RWPE1 (cell line): ENCODE measurements at regions not wholly inside any gene's neighbourhood (a gene's known extent, or its start where the extent isn't known, plus 50 kb on each side); places are given as distances from the start of the nearest gene placed in this dataset.

Experiments used
- CTCF ChIA-PET: fragments of 350-600 bp; sonication (Branson Sonifier 250); formaldehyde crosslinking; extraction: SDS; loops from one replicate; lab custom pipeline; 2021; lab: Yijun Ruan, JAX
- POLR2A ChIA-PET: fragments of 400-600 bp; formaldehyde crosslinking; extraction: SDS; loops from one replicate; lab custom pipeline; 2020; ENCODE audit warnings: antibody characterized with exemption; ENCODE audit not compliant: low non-redundant PET; lab: Yijun Ruan, JAX
- DNase-seq: peaks from one replicate; pipeline ENCODE4 v3.0.0; 2012; ENCODE audit warnings: low spot score
- H3K27ac ChIP-seq: fragments of 450-650 bp; 2 replicates; pipeline ENCODE4 v1.5.1; 2017
- CTCF ChIP-seq: fragments of 450-650 bp; conservative IDR thresholded peaks from 2 replicates; pipeline ENCODE4 v1.5.1; 2017; ENCODE audit warnings: low read depth, mild to moderate bottlenecking

DNA sequence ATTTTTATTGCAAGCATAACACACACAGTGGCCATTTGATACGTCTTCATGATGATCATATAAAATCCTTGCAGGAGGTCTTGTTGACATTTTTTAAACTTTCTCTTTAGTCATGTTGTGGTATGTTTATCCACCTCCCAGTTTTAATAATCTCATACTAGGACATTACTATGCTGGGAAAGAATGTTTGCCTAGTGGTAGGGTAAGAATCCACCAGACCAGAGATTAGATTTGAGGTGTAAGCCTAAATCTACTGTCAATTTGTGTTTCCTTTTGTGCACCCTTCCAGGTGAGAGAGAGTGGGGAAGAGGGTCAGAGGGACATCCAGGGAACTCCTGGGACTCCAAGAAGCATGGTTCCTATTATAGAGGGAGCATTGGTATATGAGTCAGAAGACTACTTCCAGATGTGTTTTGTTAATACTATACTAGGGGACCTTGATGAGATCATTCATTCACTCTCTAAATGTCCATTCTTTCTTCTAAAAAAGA lies 298.3 kb upstream of the SASH1 start:
- no peak overlapping the region for H3K27ac ChIP-seq
- CTCF ChIA-PET = no interaction called here
- DNase-seq = no peak
- no peak for TF ChIP-seq CTCF
- POLR2A ChIA-PET = no interaction called here

- TF ChIP-seq CTCF = no peak
- CTCF ChIA-PET = no interaction called here
- no peak overlapping the region for H3K27ac ChIP-seq
- POLR2A ChIA-PET = no interaction called here
- no peak for DNase-seq
Observed at GRCh38 chr6:148044921-148045320, 297.7 kb upstream of the SASH1 start.

DNA sequence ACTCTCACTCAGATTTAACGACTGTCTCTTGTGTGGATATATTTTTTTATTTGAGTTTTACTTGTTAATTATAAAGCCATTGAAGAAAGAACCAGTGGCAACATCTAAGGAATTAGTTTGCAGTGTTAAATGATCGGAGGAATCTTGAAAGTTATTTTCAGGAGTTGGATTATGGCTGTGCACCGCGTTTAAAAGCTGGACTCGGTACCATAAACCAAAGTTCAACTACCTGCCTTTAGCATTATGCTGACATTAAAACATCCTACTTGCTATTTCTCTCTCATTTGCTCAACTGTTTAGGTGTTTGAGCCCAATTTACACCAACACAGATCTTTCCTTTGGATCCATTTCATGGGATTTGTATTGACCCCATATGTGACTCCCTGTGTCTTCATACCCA lies 289.4 kb upstream of the SASH1 start:
- TF ChIP-seq CTCF = no peak
- H3K27ac ChIP-seq = no peak overlapping the region
- DNase-seq = no peak
- ChIA-PET CTCF (interaction anchor here (0.7 kb wide), 1 partner anchor 67 kb away, joined by 4 read pairs; no protein-coding TSS in a partner anchor), POLR2A (no interaction called here)

- TF ChIP-seq CTCF = no peak
- POLR2A ChIA-PET = no interaction called here
- DNase-seq = no peak
- H3K27ac ChIP-seq = no peak overlapping the region
- CTCF ChIA-PET = interaction anchor here (0.7 kb wide), 1 partner anchor 66 kb away, joined by 4 read pairs; no protein-coding TSS in a partner anchor
Observed at GRCh38 chr6:148053796-148054195, 288.8 kb upstream of the SASH1 start.

DNA sequence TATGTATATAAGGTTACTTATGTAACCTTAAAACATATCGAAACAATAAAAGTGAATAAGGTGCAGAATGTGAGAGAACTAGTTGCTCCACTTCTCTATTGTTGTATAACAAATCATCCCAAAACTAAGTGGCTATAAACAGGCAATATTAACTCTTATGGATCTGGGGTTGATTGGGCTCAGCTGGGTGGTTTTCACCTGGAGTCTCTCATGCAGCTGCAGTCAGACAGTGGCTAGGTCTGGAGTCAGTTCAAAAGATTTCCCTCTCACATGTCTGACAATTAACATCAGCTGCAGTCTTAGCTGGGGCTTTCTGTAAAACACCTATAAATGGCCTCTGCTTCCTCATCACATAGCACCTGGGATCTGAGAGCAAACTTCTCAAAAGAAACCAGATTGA lies 288.4 kb upstream of the SASH1 start:
- TF ChIP-seq CTCF = no peak
- DNase-seq = no peak
- H3K27ac ChIP-seq = no peak overlapping the region
- ChIA-PET POLR2A (no interaction called here), CTCF (no interaction called here)

- TF ChIP-seq CTCF = no peak
Observed at GRCh38 chr6:148055419-148055818, 287.2 kb upstream of the SASH1 start.

More at GRCh38 chr6:148055419-148055818, 287.2 kb upstream of the SASH1 start:
- POLR2A ChIA-PET = no interaction called here
- DNase-seq = no peak
- CTCF ChIA-PET = no interaction called here
- no peak overlapping the region for H3K27ac ChIP-seq
